Stimulated activated naive CD8-positive, alpha-beta T cell treated with anti-CD3 and anti-CD28 coated beads, Interleukin-15, amount 100 ng/mL, for 72 hours (primary cell): ENCODE measurements at regions not wholly inside any gene's neighbourhood (a gene's known extent, or its start where the extent isn't known, plus 50 kb on each side); places are given as distances from the start of the nearest gene placed in this dataset.

ENCODE experiments used
- ATAC-seq: fragments of 150-1000 bp; cut with Tn5 transposase; 2 replicates; pipeline ENCODE4 v1.10.0; 2021; ENCODE audit warnings: mild to moderate bottlenecking, moderate library complexity
- DNase-seq, 2 donors: peaks; one replicate each; pipeline ENCODE4 v3.0.0; 2021 to 2022
- H3K27ac Mint-ChIP-seq, 2 donors: one replicate each; pipeline ENCODE4 v1.8.0; 2022; ENCODE audit warnings: mild to moderate bottlenecking in 2 of 2, mixed read lengths in 2 of 2, moderate library complexity in 2 of 2
- H3K27me3 Mint-ChIP-seq: one replicate; pipeline ENCODE4 v1.8.0; 2022; ENCODE audit warnings: mixed read lengths
- H3K4me1 Mint-ChIP-seq: one replicate; pipeline ENCODE4 v1.8.0; 2022; ENCODE audit warnings: mild to moderate bottlenecking, mixed read lengths
- H3K4me3 Mint-ChIP-seq, 2 donors: one replicate each; pipeline ENCODE4 v1.8.0; 2022; ENCODE audit warnings: mild to moderate bottlenecking in 2 of 2, mixed read lengths in 2 of 2, moderate library complexity in 1 of 2
- H3K9me3 Mint-ChIP-seq, 2 donors: one replicate each; pipeline ENCODE4 v1.8.0; 2022; ENCODE audit warnings: mixed read lengths in 2 of 2

GRCh38 chr11:127625402-127625801 lies 624.8 kb upstream of the KIRREL3 start:
- Mint-ChIP-seq H3K4me3 (no peak overlapping the region), H3K4me1 (no peaks in the 10 kb centered on the region), H3K27ac (no peak overlapping the region), H3K9me3 (peaks cover 0 to 7% of the 10 kb centered on the region in 2 donors), H3K27me3 (no peaks in the 10 kb centered on the region)
- DNase-seq, result no peak
- no peak for ATAC-seq

DNA sequence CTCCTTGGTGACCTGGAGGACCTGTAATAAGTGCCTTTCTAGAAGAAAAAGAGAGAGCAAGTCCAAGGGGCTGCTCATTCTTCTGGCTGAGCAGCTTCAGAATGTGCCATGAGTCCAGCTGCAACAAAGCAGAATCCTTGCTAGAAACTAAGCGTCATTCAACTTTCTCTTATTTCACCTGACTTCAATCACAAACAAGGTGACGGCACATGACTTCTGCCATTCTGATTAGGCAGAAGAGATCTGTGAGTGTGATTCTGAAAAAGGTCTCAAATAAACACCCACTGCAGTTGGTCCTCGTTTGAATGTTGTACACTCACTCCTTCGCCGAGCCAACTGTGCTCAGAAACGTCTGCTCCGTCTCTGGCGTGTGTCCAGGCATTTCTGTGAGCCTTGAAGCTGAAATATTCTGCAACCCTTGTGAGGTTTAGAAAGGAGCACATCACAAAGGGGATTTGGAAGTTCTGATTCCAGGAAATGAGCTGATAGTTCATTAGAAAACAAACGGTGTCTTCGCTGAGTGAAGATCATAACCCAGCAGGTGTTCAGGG lies 623.8 kb upstream of the KIRREL3 start:
- DNase-seq (no peak), ATAC-seq (no peak)
- no peaks in the 10 kb centered on the region for H3K27me3 Mint-ChIP-seq
- H3K27ac Mint-ChIP-seq, result no peak overlapping the region
- no peaks in the 10 kb centered on the region for H3K4me1 Mint-ChIP-seq
- H3K4me3 Mint-ChIP-seq, result no peak overlapping the region
- H3K9me3 Mint-ChIP-seq, result peaks cover 0 to 7% of the 10 kb centered on the region in 2 donors

GRCh38 chr11:127622686-127623085 lies 622.1 kb upstream of the KIRREL3 start:
- H3K4me1 Mint-ChIP-seq, result no peaks in the 10 kb centered on the region
- no peak for ATAC-seq
- no peaks in the 10 kb centered on the region for H3K27me3 Mint-ChIP-seq
- H3K27ac Mint-ChIP-seq, result no peak overlapping the region
- DNase-seq, result no peak
- H3K4me3 Mint-ChIP-seq, result no peak overlapping the region
- H3K9me3 Mint-ChIP-seq, result peaks cover 0 to 7% of the 10 kb centered on the region in 2 donors

- H3K4me3 Mint-ChIP-seq, result no peak overlapping the region
Observed at GRCh38 chr11:127620671-127621070, 620.1 kb upstream of the KIRREL3 start.

DNA sequence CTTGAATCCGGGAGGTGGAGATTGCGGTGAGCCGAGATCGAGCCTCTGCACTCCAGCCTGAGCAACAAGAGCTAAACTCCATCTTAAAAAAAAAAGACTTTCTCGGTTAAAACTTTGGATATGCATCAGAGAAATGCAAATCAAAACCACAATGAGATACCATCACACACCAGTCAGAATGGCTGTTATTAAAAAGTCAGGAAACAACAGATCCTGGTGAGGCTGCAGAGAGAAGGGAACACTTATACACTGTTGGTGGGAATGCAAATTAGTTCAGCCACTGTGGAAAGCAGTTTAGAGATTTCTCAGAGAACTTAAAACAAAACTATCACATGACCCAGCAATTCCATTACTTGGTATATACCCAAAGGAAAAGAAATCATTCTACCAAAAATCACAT lies 619.4 kb upstream of the KIRREL3 start:
- no peak for DNase-seq
- Mint-ChIP-seq H3K27ac (no peak overlapping the region), H3K27me3 (no peaks in the 10 kb centered on the region), H3K4me3 (no peak overlapping the region), H3K4me1 (no peaks in the 10 kb centered on the region), H3K9me3 (no peaks in the 10 kb centered on the region)
- ATAC-seq, result no peak

More at GRCh38 chr11:127620671-127621070, 620.1 kb upstream of the KIRREL3 start:
- Mint-ChIP-seq H3K27me3 (no peaks in the 10 kb centered on the region), H3K9me3 (no peaks in the 10 kb centered on the region), H3K4me1 (no peaks in the 10 kb centered on the region), H3K27ac (no peak overlapping the region)
- DNase-seq, result no peak
- no peak for ATAC-seq

GRCh38 chr11:127618721-127619120 lies 618.2 kb upstream of the KIRREL3 start:
- H3K9me3 Mint-ChIP-seq, result no peaks in the 10 kb centered on the region
- no peak overlapping the region for H3K4me3 Mint-ChIP-seq
- no peak overlapping the region for H3K27ac Mint-ChIP-seq
- DNase-seq (no peak), ATAC-seq (no peak)
- H3K27me3 Mint-ChIP-seq, result no peaks in the 10 kb centered on the region
- no peaks in the 10 kb centered on the region for H3K4me1 Mint-ChIP-seq

GRCh38 chr11:127616158-127616557 lies 615.6 kb upstream of the KIRREL3 start:
- ATAC-seq (no peak), DNase-seq (no peak)
- H3K4me3 Mint-ChIP-seq, result no peak overlapping the region
- no peaks in the 10 kb centered on the region for H3K27me3 Mint-ChIP-seq
- no peaks in the 10 kb centered on the region for H3K4me1 Mint-ChIP-seq
- no peaks in the 10 kb centered on the region for H3K9me3 Mint-ChIP-seq
- H3K27ac Mint-ChIP-seq, result no peak overlapping the region

DNA sequence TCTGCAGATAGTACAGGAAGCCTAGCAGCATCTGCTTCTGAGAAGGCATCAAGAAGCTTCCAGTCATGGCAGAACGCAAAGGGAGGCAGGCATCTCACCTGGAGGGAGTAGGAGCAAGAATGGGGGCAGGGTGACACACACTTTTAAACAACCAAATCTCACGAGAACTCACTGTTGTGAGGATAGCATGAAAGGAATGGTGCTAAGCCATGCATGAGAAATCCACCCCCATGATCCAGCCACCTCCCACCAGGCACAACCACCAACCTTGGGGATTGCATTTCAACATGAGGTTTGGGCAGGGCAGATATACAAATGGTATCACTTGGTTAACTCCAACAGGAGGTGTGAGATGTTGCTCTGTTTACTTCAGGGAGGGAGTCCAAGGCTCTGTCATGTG lies 612.0 kb upstream of the KIRREL3 start:
- Mint-ChIP-seq H3K4me1 (no peaks in the 10 kb centered on the region), H3K4me3 (no peak overlapping the region), H3K27me3 (no peaks in the 10 kb centered on the region), H3K9me3 (no peaks in the 10 kb centered on the region), H3K27ac (no peak overlapping the region)
- no peak for ATAC-seq
- no peak for DNase-seq

DNA sequence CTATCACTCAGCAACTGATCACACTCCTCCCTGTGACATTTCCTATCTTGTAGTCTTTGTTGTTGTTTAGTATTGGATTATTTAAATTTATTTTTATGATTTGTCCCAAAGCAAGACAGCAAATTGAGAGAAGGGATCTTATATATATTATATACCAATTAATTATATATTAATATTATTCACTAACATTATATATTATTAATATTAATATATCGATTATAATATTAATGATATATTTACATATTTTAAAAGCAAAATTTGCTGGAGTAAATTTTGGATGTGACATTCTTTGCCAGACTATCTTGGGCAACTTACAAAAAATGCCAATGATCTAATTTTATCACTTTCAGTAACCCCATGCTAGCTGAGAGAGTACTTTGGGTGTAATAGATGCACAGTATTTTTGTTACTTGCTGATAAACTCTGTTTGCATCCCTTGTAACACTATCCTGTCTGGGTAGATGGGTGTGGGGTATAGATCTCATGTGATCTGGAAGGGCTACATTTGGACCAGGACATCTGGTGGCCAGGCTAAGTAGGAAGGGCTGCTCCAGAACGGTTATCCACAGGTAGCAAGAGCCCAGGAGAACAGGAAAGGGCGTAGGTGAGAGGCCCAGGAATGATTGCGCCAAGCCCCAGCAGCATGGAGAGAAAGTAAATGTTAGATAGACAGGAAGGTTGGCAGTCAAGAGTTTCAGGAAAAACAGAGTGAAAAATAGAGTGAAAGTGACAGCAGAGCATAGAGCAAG lies 608.6 kb upstream of the KIRREL3 start:
- no peak overlapping the region for H3K27ac Mint-ChIP-seq
- H3K4me3 Mint-ChIP-seq, result no peak overlapping the region
- DNase-seq (no peak), ATAC-seq (no peak)
- no peaks in the 10 kb centered on the region for H3K9me3 Mint-ChIP-seq
- no peaks in the 10 kb centered on the region for H3K27me3 Mint-ChIP-seq
- no peaks in the 10 kb centered on the region for H3K4me1 Mint-ChIP-seq

- Mint-ChIP-seq H3K27ac (no peak overlapping the region), H3K27me3 (no peaks in the 10 kb centered on the region), H3K9me3 (no peaks in the 10 kb centered on the region), H3K4me1 (no peaks in the 10 kb centered on the region), H3K4me3 (no peak overlapping the region)
- no peak for ATAC-seq
- DNase-seq, result no peak
Observed at GRCh38 chr11:127607487-127608085, 607.0 kb upstream of the KIRREL3 start.

DNA sequence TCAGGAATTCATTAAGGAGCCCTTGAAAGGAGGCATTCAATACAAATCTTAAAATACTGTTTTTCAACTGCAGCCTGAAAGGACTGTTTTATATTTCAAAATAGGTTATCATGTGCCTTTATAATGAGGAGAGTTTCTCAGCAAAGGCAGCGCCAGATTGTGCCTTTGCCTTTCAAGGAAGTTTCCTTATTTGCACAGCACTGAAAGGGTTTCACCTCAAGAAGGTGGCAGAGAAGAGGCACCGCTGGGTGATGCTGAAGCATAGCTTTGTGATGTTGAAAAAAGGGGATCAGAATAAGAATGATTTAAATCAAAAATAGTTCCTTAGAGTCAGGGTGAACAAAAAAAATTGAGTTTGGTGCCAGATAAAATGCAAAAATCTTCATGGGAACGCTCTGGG lies 601.0 kb upstream of the KIRREL3 start:
- no peak overlapping the region for H3K27ac Mint-ChIP-seq

DNA sequence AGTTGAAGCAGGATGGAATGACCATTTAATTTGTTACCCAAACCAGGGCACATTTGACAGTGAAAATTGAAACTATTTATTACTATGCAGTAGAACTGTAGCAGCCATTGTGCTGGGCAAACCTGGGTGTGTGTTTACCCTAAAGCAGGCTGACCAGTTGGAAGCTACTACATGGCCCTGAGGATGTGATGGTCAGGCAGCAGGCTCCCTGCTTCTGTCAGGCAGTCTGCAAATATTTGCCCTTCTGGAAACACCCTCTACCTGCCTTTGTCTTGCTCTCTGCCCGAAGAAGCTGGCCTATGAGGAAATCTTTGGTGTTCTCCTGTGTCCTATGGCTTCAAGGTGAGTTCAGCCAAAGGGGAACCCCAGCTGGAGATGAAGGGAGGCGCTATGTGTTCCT lies 600.1 kb upstream of the KIRREL3 start:
- H3K4me1 Mint-ChIP-seq, result no peaks in the 10 kb centered on the region

More for the DNA sequence above, 601.0 kb upstream of the KIRREL3 start:
- H3K27me3 Mint-ChIP-seq, result no peaks in the 10 kb centered on the region
- DNase-seq (no peak), ATAC-seq (no peak)
- H3K4me1 Mint-ChIP-seq, result no peaks in the 10 kb centered on the region
- H3K4me3 Mint-ChIP-seq, result no peak overlapping the region
- no peaks in the 10 kb centered on the region for H3K9me3 Mint-ChIP-seq

GRCh38 chr11:127598476-127598875 lies 597.9 kb upstream of the KIRREL3 start:
- H3K27ac Mint-ChIP-seq, result no peak overlapping the region

More for the DNA sequence above, 600.1 kb upstream of the KIRREL3 start:
- Mint-ChIP-seq H3K27me3 (no peaks in the 10 kb centered on the region), H3K27ac (peak overlapping the region in 1 of 2 donors; percentile 60), H3K4me3 (no peak overlapping the region), H3K9me3 (no peaks in the 10 kb centered on the region)
- ATAC-seq (no peak), DNase-seq (no peak)

DNA sequence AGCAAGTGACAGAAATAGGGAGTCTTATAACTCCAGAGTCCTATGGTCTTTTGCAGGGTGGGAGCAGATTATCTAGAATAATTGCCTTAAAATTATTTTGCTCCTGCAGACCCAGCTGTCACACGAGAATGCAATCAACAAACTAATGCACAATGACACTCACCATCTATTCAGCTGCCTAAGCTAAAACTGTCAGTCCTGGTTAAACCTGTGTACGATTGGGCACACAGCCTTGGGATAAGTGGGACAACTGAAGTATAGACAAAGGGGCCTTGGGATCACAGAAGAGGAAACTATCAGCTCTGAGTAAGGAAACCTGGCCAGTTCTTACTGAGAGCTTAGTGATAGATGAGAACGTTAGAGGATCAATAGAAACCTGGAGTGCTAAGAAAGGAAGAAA lies 595.9 kb upstream of the KIRREL3 start:
- no peak for ATAC-seq
- Mint-ChIP-seq H3K4me3 (no peak overlapping the region), H3K9me3 (no peaks in the 10 kb centered on the region), H3K27me3 (no peaks in the 10 kb centered on the region), H3K4me1 (no peaks in the 10 kb centered on the region), H3K27ac (no peak overlapping the region)
- DNase-seq, result no peak

More at GRCh38 chr11:127598476-127598875, 597.9 kb upstream of the KIRREL3 start:
- H3K27me3 Mint-ChIP-seq, result no peaks in the 10 kb centered on the region
- ATAC-seq (no peak), DNase-seq (no peak)
- no peaks in the 10 kb centered on the region for H3K4me1 Mint-ChIP-seq
- H3K9me3 Mint-ChIP-seq, result no peaks in the 10 kb centered on the region
- H3K4me3 Mint-ChIP-seq, result no peak overlapping the region

DNA sequence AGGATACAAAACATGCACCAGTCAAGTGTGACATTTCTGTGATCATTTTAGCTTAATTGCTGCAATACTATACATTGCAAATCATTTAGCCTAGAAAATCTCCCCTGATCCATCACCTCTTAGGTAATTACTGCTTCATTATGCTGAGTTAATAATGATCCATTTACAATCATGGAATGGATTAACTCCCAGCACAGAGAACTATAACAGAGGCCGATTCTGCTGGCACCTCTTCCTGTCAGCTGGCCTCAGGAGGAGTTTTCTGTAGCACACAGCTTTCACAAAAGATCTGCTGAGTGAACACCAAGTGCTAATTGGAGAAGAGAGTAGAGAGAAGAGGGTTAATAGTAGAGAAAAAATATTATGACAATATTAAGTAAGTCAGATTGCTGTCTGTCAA lies 591.8 kb upstream of the KIRREL3 start:
- Mint-ChIP-seq H3K4me1 (no peaks in the 10 kb centered on the region), H3K4me3 (no peak overlapping the region), H3K9me3 (no peaks in the 10 kb centered on the region), H3K27me3 (no peaks in the 10 kb centered on the region), H3K27ac (no peak overlapping the region)
- DNase-seq, result no peak
- ATAC-seq, result no peak

DNA sequence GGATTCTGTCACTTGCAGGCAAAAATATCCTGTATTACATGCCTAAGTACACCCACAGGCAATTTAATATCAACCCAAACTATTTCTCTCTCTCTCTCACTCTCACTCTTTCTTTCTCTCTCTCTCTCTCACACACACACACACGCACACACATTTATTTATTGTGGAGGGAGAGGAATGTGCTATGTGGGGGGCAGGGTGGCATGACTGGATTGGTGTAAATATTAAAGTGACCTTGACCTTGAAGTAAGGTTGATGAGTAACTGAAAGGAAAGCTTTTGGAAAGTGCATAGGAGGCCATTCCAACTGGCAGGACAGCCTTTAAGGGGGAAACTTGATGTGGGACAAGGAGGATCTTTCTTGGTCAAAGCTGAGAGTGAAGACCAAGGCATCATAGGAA lies 589.7 kb upstream of the KIRREL3 start:
- no peak overlapping the region for H3K4me3 Mint-ChIP-seq
- H3K27ac Mint-ChIP-seq, result peak overlapping the region in 1 of 2 donors; percentile 13
- ATAC-seq (no peak), DNase-seq (no peak)
- H3K4me1 Mint-ChIP-seq, result no peaks in the 10 kb centered on the region
- no peaks in the 10 kb centered on the region for H3K9me3 Mint-ChIP-seq
- H3K27me3 Mint-ChIP-seq, result no peaks in the 10 kb centered on the region
